ENCODE measurements at regions not wholly inside any gene's neighbourhood (a gene's known extent, or its start where the extent isn't known, plus 50 kb on each side); places are given as distances from the start of the nearest gene placed in this dataset.

DNA sequence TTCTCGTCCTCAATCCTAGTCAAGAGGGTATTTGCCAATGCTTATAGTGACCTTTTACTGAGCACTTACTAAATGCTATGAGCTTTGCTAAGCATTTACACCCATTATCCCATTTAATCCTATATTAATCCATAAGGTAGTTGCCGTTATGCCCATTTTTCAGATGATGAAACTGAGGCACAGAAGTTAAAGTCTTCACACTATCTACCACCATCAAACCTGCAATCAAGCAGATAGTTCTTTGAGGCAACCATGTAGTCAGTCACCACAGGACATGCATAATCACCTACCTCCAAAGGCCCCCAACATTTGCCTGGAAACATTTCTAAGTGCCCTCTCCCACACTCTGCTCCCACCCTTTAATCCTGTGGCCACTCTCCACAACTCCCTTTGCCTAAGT lies 149.6 kb downstream of the LY86 start:
- TF ChIP-seq RARB (CRISPR knock-in tag; IDR thresholded peaks at IDR 0.05), result no peak
- TF ChIP-seq, protein P1, sequence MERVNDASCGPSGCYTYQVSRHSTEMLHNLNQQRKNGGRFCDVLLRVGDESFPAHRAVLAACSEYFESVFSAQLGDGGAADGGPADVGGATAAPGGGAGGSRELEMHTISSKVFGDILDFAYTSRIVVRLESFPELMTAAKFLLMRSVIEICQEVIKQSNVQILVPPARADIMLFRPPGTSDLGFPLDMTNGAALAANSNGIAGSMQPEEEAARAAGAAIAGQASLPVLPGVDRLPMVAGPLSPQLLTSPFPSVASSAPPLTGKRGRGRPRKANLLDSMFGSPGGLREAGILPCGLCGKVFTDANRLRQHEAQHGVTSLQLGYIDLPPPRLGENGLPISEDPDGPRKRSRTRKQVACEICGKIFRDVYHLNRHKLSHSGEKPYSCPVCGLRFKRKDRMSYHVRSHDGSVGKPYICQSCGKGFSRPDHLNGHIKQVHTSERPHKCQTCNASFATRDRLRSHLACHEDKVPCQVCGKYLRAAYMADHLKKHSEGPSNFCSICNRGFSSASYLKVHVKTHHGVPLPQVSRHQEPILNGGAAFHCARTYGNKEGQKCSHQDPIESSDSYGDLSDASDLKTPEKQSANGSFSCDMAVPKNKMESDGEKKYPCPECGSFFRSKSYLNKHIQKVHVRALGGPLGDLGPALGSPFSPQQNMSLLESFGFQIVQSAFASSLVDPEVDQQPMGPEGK (CRISPR knock-in tag; IDR thresholded peaks at IDR 0.05; ENCODE audit: borderline replicate concordance), result no peak
- TF ChIP-seq BACH2 (CRISPR knock-in tag; IDR thresholded peaks at IDR 0.05; ENCODE audit: borderline replicate concordance), result no peak
- TF ChIP-seq ARNTL (CRISPR knock-in tag; IDR thresholded peaks at IDR 0.05; ENCODE audit: borderline replicate concordance, low read depth), result no peak
- TF ChIP-seq ZFP3 (CRISPR knock-in tag; IDR thresholded peaks at IDR 0.05), result no peak
- TF ChIP-seq PPARA (CRISPR knock-in tag; IDR thresholded peaks at IDR 0.05; ENCODE audit: borderline replicate concordance), result no peak
- TF ChIP-seq ZNF70 (CRISPR knock-in tag; IDR thresholded peaks at IDR 0.05), result no peak
- no peak for TF ChIP-seq ZC3H10 (CRISPR knock-in tag; IDR thresholded peaks at IDR 0.05)
- no peak for TF ChIP-seq TSHZ2 (CRISPR knock-in tag; IDR thresholded peaks at IDR 0.05)
- no peak for TF ChIP-seq OSR1 (CRISPR knock-in tag; IDR thresholded peaks at IDR 0.05)

All from SK-N-SH treated with all-trans-retinoic acid at 6 μM for 48 hours (cell line).